Mesenchymal stem cell (in vitro differentiated cells and primary cell): ENCODE measurements at regions not wholly inside any gene's neighbourhood (a gene's known extent, or its start where the extent isn't known, plus 50 kb on each side); places are given as distances from the start of the nearest gene placed in this dataset.

Experiments
- DNase-seq: peaks from one replicate; pipeline ENCODE4 v3.0.0-alpha.2; 2013
- H2AFZ ChIP-seq: one replicate; pipeline ENCODE4 v1.6.1; 2013; ENCODE audit warnings: low read depth, mild to moderate bottlenecking, control low read depth, inconsistent platforms, low read length, moderate library complexity
- H2AK5ac ChIP-seq: 2 replicates; pipeline ENCODE4 v1.6.1; 2013; ENCODE audit warnings: low read length, moderate library complexity, mild to moderate bottlenecking, inconsistent platforms; ENCODE audit not compliant: severe bottlenecking
- H2BK120ac ChIP-seq: one replicate; pipeline ENCODE4 v1.6.1; 2013; ENCODE audit warnings: low read depth, mild to moderate bottlenecking, inconsistent platforms, low read length, moderate library complexity
- H2BK12ac ChIP-seq, 2 experiments: one replicate each; pipeline ENCODE4 v1.6.1; 2013; ENCODE audit warnings: inconsistent platforms in 2 of 2, low read length in 2 of 2, mild to moderate bottlenecking in 2 of 2, moderate library complexity in 2 of 2, control low read depth in 1 of 2
- H2BK15ac ChIP-seq: one replicate; pipeline ENCODE4 v1.6.1; 2013; ENCODE audit warnings: mild to moderate bottlenecking, low read depth, inconsistent platforms; ENCODE audit not compliant: poor library complexity, severe bottlenecking
- H2BK5ac ChIP-seq: 2 replicates; pipeline ENCODE4 v1.6.1; 2013; ENCODE audit warnings: low read depth, mild to moderate bottlenecking, low read length, control low read depth, inconsistent platforms; ENCODE audit not compliant: poor library complexity, severe bottlenecking
- H3K14ac ChIP-seq, 2 experiments: one replicate each; pipeline ENCODE4 v1.6.1; 2013; ENCODE audit warnings: inconsistent platforms in 2 of 2, low read length in 2 of 2, control low read depth in 1 of 2, mild to moderate bottlenecking in 1 of 2, moderate library complexity in 1 of 2
- H3K18ac ChIP-seq, 2 experiments: one replicate each; pipeline ENCODE4 v1.6.1; 2013; ENCODE audit warnings: inconsistent platforms in 2 of 2, low read length in 2 of 2, control low read depth in 1 of 2, low read depth in 1 of 2, mild to moderate bottlenecking in 1 of 2
- H3K23ac ChIP-seq, 2 experiments: one replicate each; pipeline ENCODE4 v1.6.1; 2013; ENCODE audit warnings: inconsistent platforms in 2 of 2, low read length in 2 of 2, mild to moderate bottlenecking in 2 of 2, moderate library complexity in 2 of 2, control low read depth in 1 of 2
- H3K27ac ChIP-seq: 2 replicates; pipeline ENCODE4 v1.5.1; 2013; ENCODE audit warnings: mild to moderate bottlenecking, moderate library complexity, low read length, control low read depth, inconsistent platforms; ENCODE audit not compliant: poor library complexity, severe bottlenecking
- H3K27me3 ChIP-seq, 2 experiments: 2 replicates each; pipeline versions ENCODE4 v1.6.1 to v1.7.0; 2013; ENCODE audit warnings: low read length in 2 of 2, mild to moderate bottlenecking in 2 of 2, moderate library complexity in 2 of 2, control low read depth in 1 of 2, inconsistent platforms in 1 of 2; ENCODE audit not compliant: control insufficient read depth in 1 of 2, insufficient read depth in 1 of 2
- H3K36me3 ChIP-seq, 2 experiments: 2 replicates each; pipeline versions ENCODE4 v1.6.1 to v1.7.0; 2013; ENCODE audit warnings: low read length in 2 of 2, control low read depth in 1 of 2, inconsistent platforms in 1 of 2, low read depth in 1 of 2, mild to moderate bottlenecking in 1 of 2; ENCODE audit not compliant: insufficient read depth in 2 of 2, control insufficient read depth in 1 of 2
- H3K4ac ChIP-seq, 2 experiments: one replicate each; pipeline ENCODE4 v1.6.1; 2013; ENCODE audit warnings: inconsistent platforms in 2 of 2, low read length in 2 of 2, mild to moderate bottlenecking in 2 of 2, moderate library complexity in 2 of 2, control low read depth in 1 of 2, low read depth in 1 of 2
- H3K4me1 ChIP-seq: 2 replicates; pipeline ENCODE4 v1.6.1; 2013; ENCODE audit warnings: low read depth, low read length, control low read depth; ENCODE audit not compliant: control insufficient read depth, insufficient read depth
- H3K4me2 ChIP-seq: 2 replicates; pipeline ENCODE4 v1.6.1; 2013; ENCODE audit warnings: low read length, mild to moderate bottlenecking, inconsistent platforms; ENCODE audit not compliant: poor library complexity, severe bottlenecking
- H3K4me3 ChIP-seq, 2 experiments: 2 replicates each; pipeline versions ENCODE4 v1.5.1 to v1.7.0; 2013; ENCODE audit warnings: low read length in 2 of 2, mild to moderate bottlenecking in 2 of 2, control low read depth in 1 of 2, low read depth in 1 of 2; ENCODE audit not compliant: insufficient read depth in 1 of 2
- H3K79me1 ChIP-seq: replicated peaks from 2 replicates; pipeline ENCODE4 v1.6.1; 2013; ENCODE audit warnings: mild to moderate bottlenecking, control low read depth, low read length, inconsistent platforms; ENCODE audit not compliant: poor library complexity, severe bottlenecking
- H3K9ac ChIP-seq: 2 replicates; pipeline ENCODE4 v1.7.0; 2013; ENCODE audit warnings: mild to moderate bottlenecking, low read length, moderate library complexity
- H3K9me3 ChIP-seq: 2 replicates; pipeline ENCODE4 v1.7.0; 2013; ENCODE audit warnings: mild to moderate bottlenecking, low read length; ENCODE audit not compliant: control insufficient read depth
- H4K8ac ChIP-seq: one replicate; pipeline ENCODE4 v1.6.1; 2013; ENCODE audit warnings: inconsistent platforms, mild to moderate bottlenecking, low read length, moderate library complexity
- H4K91ac ChIP-seq: one replicate; pipeline ENCODE4 v1.6.1; 2013; ENCODE audit warnings: mild to moderate bottlenecking, low read length, inconsistent platforms
- WGBS: methylation state at CpG from one replicate; pipeline ENCODE4 v1.1.7; 2013; ENCODE audit warnings: mixed read lengths; 5-methylcytosine and 5-hydroxymethylcytosine counted together

GRCh38 chr2:128640845-128641360 lies 322.2 kb upstream of the HS6ST1 start:
- Histone ChIP-seq H3K36me3 (no peaks in the 10 kb centered on the region), H2AK5ac (no peak overlapping the region), H3K4me1 (peaks cover 3% of the 10 kb centered on the region), H3K23ac (no peak overlapping the region), H2BK12ac (no peak overlapping the region), H3K18ac (no peak overlapping the region), H3K4me3 (no peak overlapping the region), H3K9me3 (no peaks in the 10 kb centered on the region), H3K27me3 (peaks cover 10 to 18% of the 10 kb centered on the region in 2 experiments), H3K4ac (no peak overlapping the region), H2BK5ac (no peak overlapping the region), H2BK15ac (no peak overlapping the region), H4K8ac (no peak overlapping the region), H2AFZ (no peak overlapping the region), H4K91ac (no peak overlapping the region), H3K14ac (peak overlapping the region in 1 of 2 experiments; percentile 37), H3K4me2 (no peak overlapping the region), H2BK120ac (no peak overlapping the region), H3K27ac (no peak overlapping the region), H3K79me1 (no peaks in the 10 kb centered on the region), H3K9ac (no peak overlapping the region)
- WGBS: 85% methylated on average over 6 of the region's 6 CpGs
- DNase-seq: no peak

- WGBS: 89% methylated on average over 11 of the region's 11 CpGs
- Histone ChIP-seq H2BK5ac (no peak overlapping the region), H2AFZ (no peak overlapping the region), H2BK15ac (no peak overlapping the region), H4K8ac (no peak overlapping the region), H3K23ac (no peak overlapping the region), H3K4me3 (no peak overlapping the region), H3K4me1 (peaks cover 3% of the 10 kb centered on the region), H3K18ac (no peak overlapping the region), H3K79me1 (no peaks in the 10 kb centered on the region), H3K36me3 (no peaks in the 10 kb centered on the region), H2BK120ac (no peak overlapping the region), H3K27me3 (peaks cover 16 to 18% of the 10 kb centered on the region in 2 experiments), H3K27ac (no peak overlapping the region), H3K4me2 (no peak overlapping the region), H2AK5ac (no peak overlapping the region), H3K9me3 (no peaks in the 10 kb centered on the region), H2BK12ac (no peak overlapping the region), H3K4ac (no peak overlapping the region), H3K9ac (no peak overlapping the region), H3K14ac (no peak overlapping the region), H4K91ac (no peak overlapping the region)
- DNase-seq: no peak
Measured at GRCh38 chr2:128641421-128642080, 322.9 kb upstream of the HS6ST1 start.

- Histone ChIP-seq H2AK5ac (no peak overlapping the region), H3K23ac (no peak overlapping the region), H3K79me1 (no peaks in the 10 kb centered on the region), H3K4ac (no peak overlapping the region), H3K27me3 (peaks cover 18 to 21% of the 10 kb centered on the region in 2 experiments), H3K9me3 (no peaks in the 10 kb centered on the region), H4K91ac (no peak overlapping the region), H3K18ac (no peak overlapping the region), H3K27ac (no peak overlapping the region), H3K36me3 (no peaks in the 10 kb centered on the region), H3K14ac (peak overlapping the region in 1 of 2 experiments; percentile 39), H3K4me2 (no peak overlapping the region), H3K4me1 (peaks cover 3% of the 10 kb centered on the region), H2BK120ac (no peak overlapping the region), H2BK12ac (no peak overlapping the region), H3K4me3 (no peak overlapping the region), H2BK5ac (no peak overlapping the region), H3K9ac (no peak overlapping the region), H2AFZ (no peak overlapping the region), H4K8ac (no peak overlapping the region), H2BK15ac (no peak overlapping the region)
- WGBS: 86% methylated on average over 5 of the region's 5 CpGs
- DNase-seq: no peak
Measured at GRCh38 chr2:128642316-128642715, 323.6 kb upstream of the HS6ST1 start.

GRCh38 chr2:128642821-128643220 lies 324.2 kb upstream of the HS6ST1 start:
- H2BK15ac ChIP-seq: no peak overlapping the region
- H3K4ac ChIP-seq: no peak overlapping the region
- H3K27ac ChIP-seq: no peak overlapping the region
- no peak overlapping the region for H2AFZ ChIP-seq
- H3K23ac ChIP-seq: no peak overlapping the region
- no peak overlapping the region for H2BK12ac ChIP-seq
- no peaks in the 10 kb centered on the region for H3K79me1 ChIP-seq
- H2BK120ac ChIP-seq: no peak overlapping the region
- no peak overlapping the region for H2AK5ac ChIP-seq
- H4K91ac ChIP-seq: no peak overlapping the region
- no peaks in the 10 kb centered on the region for H3K9me3 ChIP-seq
- H3K36me3 ChIP-seq: no peaks in the 10 kb centered on the region
- H3K4me1 ChIP-seq: peaks cover 3% of the 10 kb centered on the region
- H3K18ac ChIP-seq: no peak overlapping the region
- no peak overlapping the region for H4K8ac ChIP-seq
- DNase-seq: no peak
- no peak overlapping the region for H3K9ac ChIP-seq
- no peak overlapping the region for H3K4me2 ChIP-seq
- H3K4me3 ChIP-seq: no peak overlapping the region
- no peak overlapping the region for H3K14ac ChIP-seq
- WGBS: 93% methylated on average over 5 of the region's 5 CpGs
- no peak overlapping the region for H2BK5ac ChIP-seq
- H3K27me3 ChIP-seq: peaks cover 18 to 21% of the 10 kb centered on the region in 2 experiments
